GM21786 (cell line): ENCODE measurements at regions not wholly inside any gene's neighbourhood (a gene's known extent, or its start where the extent isn't known, plus 50 kb on each side); places are given as distances from the start of the nearest gene placed in this dataset.

Experiments
- ATAC-seq: cut with Tn5 transposase; IDR thresholded peaks from one replicate; pipeline ENCODE4 v1.9.1; 2021; ENCODE audit not compliant: unreplicated experiment

GRCh38 chr1:199758626-199759255 is 268.8 kb upstream of the NR5A2 start:
- ATAC-seq = no peak

GRCh38 chr1:199759268-199759730 is 268.2 kb upstream of the NR5A2 start:
- no peak for ATAC-seq

- no peak for ATAC-seq
Observed at GRCh38 chr1:199762572-199762971, 264.9 kb upstream of the NR5A2 start.

GRCh38 chr1:199766218-199766792 is 261.2 kb upstream of the NR5A2 start:
- ATAC-seq = no peak

GRCh38 chr1:199767700-199768099 is 259.8 kb upstream of the NR5A2 start:
- no peak for ATAC-seq

GRCh38 chr1:199774433-199775089 is 252.9 kb upstream of the NR5A2 start:
- ATAC-seq = no peak

- no peak for ATAC-seq
Observed at GRCh38 chr1:199776768-199777497, 250.6 kb upstream of the NR5A2 start.

GRCh38 chr1:199778324-199778955 is 249.1 kb upstream of the NR5A2 start:
- ATAC-seq = no peak

- ATAC-seq = no peak
Observed at GRCh38 chr1:199780091-199780490, 247.4 kb upstream of the NR5A2 start.

GRCh38 chr1:199780948-199781670 is 246.4 kb upstream of the NR5A2 start:
- no peak for ATAC-seq

GRCh38 chr1:199784138-199784895 is 243.2 kb upstream of the NR5A2 start:
- no peak for ATAC-seq

- no peak for ATAC-seq
Observed at GRCh38 chr1:199786695-199787094, 240.8 kb upstream of the NR5A2 start.

- no peak for ATAC-seq
Observed at GRCh38 chr1:199789141-199789540, 238.4 kb upstream of the NR5A2 start.

- ATAC-seq = no peak
Observed at GRCh38 chr1:199791495-199791894, 236.0 kb upstream of the NR5A2 start.

- no peak for ATAC-seq
Observed at GRCh38 chr1:199792874-199793273, 234.6 kb upstream of the NR5A2 start.

GRCh38 chr1:199794105-199794863 is 233.2 kb upstream of the NR5A2 start:
- no peak for ATAC-seq

- no peak for ATAC-seq
Observed at GRCh38 chr1:199799116-199799515, 228.4 kb upstream of the NR5A2 start.

- no peak for ATAC-seq
Observed at GRCh38 chr1:199804526-199804925, 223.0 kb upstream of the NR5A2 start.
